GM21390 (cell line): ENCODE measurements at regions not wholly inside any gene's neighbourhood (a gene's known extent, or its start where the extent isn't known, plus 50 kb on each side); places are given as distances from the start of the nearest gene placed in this dataset.

ENCODE experiments used
- ATAC-seq: cut with Tn5 transposase; IDR thresholded peaks from one replicate; pipeline ENCODE4 v1.9.1; 2021; ENCODE audit not compliant: unreplicated experiment

GRCh38 chr15:39198044-39199000 lies 382.6 kb upstream of the THBS1 start:
- ATAC-seq, result no peak

GRCh38 chr15:39199076-39199475 lies 381.8 kb upstream of the THBS1 start:
- no peak for ATAC-seq

- no peak for ATAC-seq
Measured at GRCh38 chr15:39200586-39200985, 380.3 kb upstream of the THBS1 start.

DNA sequence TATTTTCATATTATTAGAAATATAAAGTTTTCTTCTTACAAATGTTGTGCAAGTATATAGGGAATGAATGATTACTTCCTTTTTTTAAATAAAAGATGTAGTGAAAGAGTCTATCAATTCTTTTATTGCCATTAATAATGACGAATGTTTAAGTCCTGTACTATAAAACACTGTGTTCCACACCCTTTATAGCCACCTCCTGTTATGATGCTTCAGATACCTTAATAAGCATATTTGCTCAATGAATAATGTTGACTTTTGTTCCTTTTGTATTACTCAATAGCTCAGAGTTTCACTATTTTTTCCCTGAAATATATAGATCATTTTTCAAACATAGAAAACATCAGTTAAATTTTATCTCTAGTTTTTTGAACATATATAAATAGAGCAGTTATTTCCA lies 378.2 kb upstream of the THBS1 start:
- ATAC-seq, result no peak

DNA sequence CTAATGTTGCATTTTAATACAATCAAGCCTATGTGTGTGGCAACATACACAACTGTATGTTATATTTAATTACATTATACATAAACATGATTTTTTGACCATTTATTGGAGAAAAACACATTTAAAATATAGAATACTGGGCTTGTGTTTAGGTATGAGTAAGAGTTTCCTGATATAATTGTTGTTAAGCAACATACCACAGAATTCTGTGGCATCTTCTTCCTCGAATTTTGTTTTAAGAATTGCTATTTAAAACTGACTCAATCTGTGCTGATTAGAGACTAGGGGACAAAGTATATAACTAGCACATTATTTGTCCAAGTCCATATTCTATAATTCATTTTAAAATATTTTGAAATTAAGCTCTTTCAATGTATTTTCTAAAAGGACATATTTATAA lies 376.8 kb upstream of the THBS1 start:
- ATAC-seq, result no peak

DNA sequence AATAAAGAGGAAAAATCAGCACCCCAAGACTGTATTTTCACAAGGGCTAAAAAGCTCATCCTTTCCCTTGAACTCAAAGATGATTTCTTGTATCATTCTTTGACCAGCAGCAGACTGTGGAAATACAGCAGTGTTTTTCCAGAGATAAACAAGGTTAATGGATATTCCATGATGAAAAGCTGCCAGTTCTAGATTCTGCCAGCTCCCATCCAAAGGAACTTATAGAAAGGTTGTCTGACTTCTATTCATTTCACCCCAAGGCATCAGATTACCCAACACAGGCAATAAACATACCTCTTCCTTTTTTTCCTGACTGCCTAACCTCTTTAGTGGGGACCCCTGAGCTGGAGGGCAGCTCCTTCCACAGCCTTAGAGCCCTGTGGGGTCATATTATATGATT lies 375.8 kb upstream of the THBS1 start:
- no peak for ATAC-seq

DNA sequence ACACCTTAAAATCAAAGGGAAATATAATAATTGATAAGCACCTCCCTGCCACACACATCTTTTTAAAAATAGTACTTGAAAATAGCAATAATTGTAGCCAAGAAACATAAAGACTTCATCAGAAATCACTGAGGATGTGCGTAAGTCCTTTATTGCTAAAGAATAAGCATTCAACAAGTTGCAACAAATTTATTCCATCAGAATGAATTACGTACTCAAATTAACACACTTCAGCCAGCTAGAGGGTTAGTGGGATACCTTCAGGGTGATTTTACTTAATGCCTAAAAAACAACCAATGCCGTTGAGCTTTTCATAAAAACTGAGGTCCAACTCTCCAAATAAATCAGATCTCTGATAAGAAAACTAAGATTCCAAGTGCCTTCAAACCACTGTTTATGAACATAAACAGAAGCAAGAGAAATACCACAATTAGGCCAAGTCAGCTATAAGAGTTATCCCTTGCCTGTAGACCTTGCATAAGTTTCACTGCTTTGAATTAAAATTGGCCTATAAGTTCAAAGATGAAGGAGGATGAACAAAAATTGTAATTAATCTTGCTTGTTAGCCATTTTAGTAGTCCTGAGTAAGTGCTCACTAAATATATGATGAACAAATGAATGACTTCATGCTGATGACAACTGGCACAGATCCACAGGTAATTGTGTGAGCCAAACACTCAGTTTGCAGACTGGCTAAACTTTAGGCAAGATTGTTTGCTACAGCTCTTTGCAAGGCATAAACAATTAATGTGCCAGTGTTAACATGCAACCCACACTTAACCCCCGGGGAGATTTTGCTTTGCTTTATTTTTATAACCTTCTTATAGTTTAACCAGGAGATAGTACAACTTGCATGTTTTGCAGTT lies 375.1 kb upstream of the THBS1 start:
- ATAC-seq, result no peak

GRCh38 chr15:39207532-39208115 lies 373.3 kb upstream of the THBS1 start:
- no peak for ATAC-seq

- no peak for ATAC-seq
Measured at GRCh38 chr15:39208187-39208586, 372.7 kb upstream of the THBS1 start.

GRCh38 chr15:39209548-39210211 lies 371.2 kb upstream of the THBS1 start:
- no peak for ATAC-seq

GRCh38 chr15:39211108-39211979 lies 369.5 kb upstream of the THBS1 start:
- no peak for ATAC-seq

DNA sequence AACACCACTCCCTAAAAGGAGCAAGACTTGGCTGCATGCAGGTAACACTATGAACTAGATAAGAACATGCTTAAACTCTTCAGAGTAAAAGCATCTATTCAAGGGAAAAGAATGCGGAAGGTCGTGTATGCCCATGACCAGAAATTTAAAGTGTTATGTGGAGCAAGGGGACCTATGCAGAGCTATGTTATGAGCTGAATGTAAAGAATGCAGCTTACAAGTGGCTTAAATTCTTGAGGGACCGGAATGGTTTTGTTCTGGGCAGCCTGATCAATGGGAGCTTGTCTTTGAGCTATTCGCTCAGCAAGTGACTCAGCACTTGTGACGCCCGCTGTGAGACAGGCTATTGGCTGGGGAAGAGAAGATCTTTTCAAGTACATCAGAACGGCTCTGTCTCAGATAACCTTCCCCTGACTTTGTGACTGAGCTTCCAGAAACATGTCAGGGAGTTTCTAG lies 367.5 kb upstream of the THBS1 start:
- no peak for ATAC-seq

GRCh38 chr15:39215015-39215414 lies 365.9 kb upstream of the THBS1 start:
- ATAC-seq, result no peak

DNA sequence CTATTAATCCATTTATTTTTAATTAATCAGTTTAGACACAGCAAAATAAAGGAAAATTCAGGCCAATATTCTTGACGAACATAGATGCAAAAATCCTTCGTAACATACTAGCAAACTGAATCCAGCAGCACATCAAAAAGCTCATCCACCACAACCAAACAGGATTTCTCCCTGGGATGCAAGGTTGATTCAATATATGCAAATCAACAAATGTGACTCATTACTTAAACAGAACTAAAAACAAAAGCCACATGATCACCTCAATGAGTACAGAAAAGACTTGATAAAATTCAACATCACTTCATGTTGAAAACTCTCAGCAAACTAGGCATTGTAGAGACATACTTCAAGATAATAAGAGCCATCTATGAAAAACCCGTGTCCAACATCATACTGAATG lies 364.1 kb upstream of the THBS1 start:
- no peak for ATAC-seq

DNA sequence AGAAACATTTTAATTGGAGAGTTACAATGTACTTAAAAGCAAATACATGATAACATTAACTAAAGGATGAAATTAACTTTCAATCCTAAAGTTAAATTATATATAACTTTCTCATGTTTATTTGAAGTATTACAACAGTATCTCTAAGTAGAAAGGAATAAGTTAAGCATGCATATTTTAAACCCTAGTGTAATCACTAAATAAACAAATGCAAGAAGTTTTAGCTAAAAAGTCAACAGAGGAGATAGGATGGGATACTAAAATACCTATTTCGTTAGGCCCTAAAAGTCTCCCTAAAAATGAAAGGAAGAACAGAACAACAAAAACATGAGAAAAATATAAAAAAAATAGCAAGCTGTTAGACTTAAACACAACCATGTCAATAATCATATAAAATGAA lies 361.3 kb upstream of the THBS1 start:
- ATAC-seq, result no peak

GRCh38 chr15:39226169-39226937 lies 354.5 kb upstream of the THBS1 start:
- ATAC-seq, result no peak

GRCh38 chr15:39227001-39227400 lies 353.9 kb upstream of the THBS1 start:
- no peak for ATAC-seq

GRCh38 chr15:39228889-39229288 lies 352.0 kb upstream of the THBS1 start:
- no peak for ATAC-seq

DNA sequence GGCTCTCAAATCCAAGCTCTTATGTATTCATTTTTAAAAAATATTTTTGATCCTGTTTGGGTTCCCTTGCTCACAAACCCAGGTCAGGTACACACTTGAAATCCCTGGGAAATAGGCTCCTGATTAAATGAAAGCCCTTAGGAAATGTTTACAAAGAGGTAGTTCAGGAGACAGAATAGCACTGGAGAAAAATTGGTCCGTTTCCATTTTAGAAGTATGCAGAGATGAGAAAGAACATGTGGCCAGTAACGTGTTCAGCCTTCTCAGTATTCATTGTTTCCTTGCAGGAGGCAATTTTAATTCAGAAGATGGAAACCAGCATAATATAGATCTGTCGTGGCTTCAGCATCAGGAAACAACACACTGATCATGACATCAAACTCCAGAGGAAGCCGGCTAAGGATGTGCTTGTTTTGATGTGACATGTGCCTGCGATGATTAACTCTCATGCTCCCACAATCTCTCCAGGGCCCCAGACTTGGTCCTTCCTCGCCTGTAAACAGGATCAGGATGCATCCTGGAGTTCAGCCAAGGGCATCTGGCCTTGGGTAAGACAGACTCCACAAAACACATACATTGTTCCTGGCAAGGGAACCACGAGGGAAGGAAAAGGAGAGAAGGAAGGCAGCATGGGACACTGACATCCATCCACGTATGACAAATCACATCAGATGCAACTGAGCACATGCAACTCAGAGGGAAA lies 350.5 kb upstream of the THBS1 start:
- ATAC-seq, result no peak
